Right lobe of liver (tissue), 6 donors: ENCODE measurements at regions not wholly inside any gene's neighbourhood (a gene's known extent, or its start where the extent isn't known, plus 50 kb on each side); places are given as distances from the start of the nearest gene placed in this dataset.

Source experiments
- ATAC-seq, 4 donors: fragments of 200-7000 bp; cut with Tn5 transposase; one replicate each; pipeline ENCODE4 v1.9.1; 2020; ENCODE audit warnings: mild to moderate bottlenecking in 4 of 4, moderate library complexity in 4 of 4
- DNase-seq, 3 donors: peaks; one replicate each; pipeline ENCODE4 v3.0.0-alpha.2; 2020
- H3K27ac ChIP-seq, 3 donors: fragments of 200-600 bp; one replicate each; pipeline ENCODE4 v1.8.0; 2022
- H3K27me3 ChIP-seq, 2 donors: fragments of 200-600 bp; one replicate each; pipeline ENCODE4 v1.8.0; 2022
- H3K36me3 ChIP-seq, 4 donors: fragments of 200-600 bp; sonication (generic) in 1 of 4; one replicate each; pipeline versions ENCODE4 v1.5.1 to v1.8.0; 2017 to 2022; ENCODE audit warnings: control low read depth in 1 of 4
- H3K4me1 ChIP-seq, 4 donors: fragments of 200-600 bp; sonication (generic) in 1 of 4; one replicate each; pipeline versions ENCODE4 v1.5.1 to v1.8.0; 2017 to 2022; ENCODE audit warnings: control low read depth in 1 of 4
- H3K4me3 ChIP-seq, 3 donors: fragments of 200-600 bp; one replicate each; pipeline ENCODE4 v1.8.0; 2022
- H3K9me3 ChIP-seq, 4 donors: fragments of 200-600 bp; sonication (generic) in 1 of 4; one replicate each; pipeline versions ENCODE4 v1.5.1 to v1.8.0; 2017 to 2022; ENCODE audit warnings: control low read depth in 1 of 4
- POLR2A ChIP-seq: fragments of 450-650 bp; IDR thresholded peaks from one replicate; pipeline ENCODE4 v1.6.1; 2017; ENCODE audit warnings: antibody characterized with exemption, mild to moderate bottlenecking
- WGBS: methylation state at CpG from one replicate; pipeline ENCODE4 v1.1.6; 2018; ENCODE audit warnings: low coverage, low lambda C conversion rate; ENCODE audit not compliant: insufficient coverage; ENCODE audit errors: missing lambda C conversion rate; 5-methylcytosine and 5-hydroxymethylcytosine counted together
- intact Hi-C, 2 donors: fragments of 100-400 bp; cut with DNase I; formaldehyde crosslinking; loops; one replicate each; pipeline versions ENCODE4 v1.11.2 to v1.14.1; 2022
- TF ChIP-seq, protein P1 (sequence below), 4 donors: fragments of 200-600 bp in 3 of 4; fragments of 450-650 bp in 1 of 4; IDR thresholded peaks; one replicate each; pipeline versions ENCODE4 v1.5.1 to v1.8.0; 2016 to 2022; ENCODE audit warnings: antibody characterized with exemption in 4 of 4, mild to moderate bottlenecking in 2 of 4
- donor health status: DM: no; HTN: yes; CAD: no.
- donor health status: DM: no; HTN: no; CAD: no.
- donor health status: DM: no; HTN: no; CAD: no.
- donor health status: DM: no; HTN: yes; CAD: no.
- donor health status: DM: no; HTN: yes; CAD: no.

- Histone ChIP-seq H3K4me3 (no peak overlapping the region), H3K27me3 (no peaks in the 10 kb centered on the region), H3K36me3 (no peaks in the 10 kb centered on the region), H3K27ac (no peak overlapping the region), H3K4me1 (no peaks in the 10 kb centered on the region), H3K9me3 (no peaks in the 10 kb centered on the region)
- WGBS: 83% methylated on average over 1 of the region's 3 CpGs
- intact Hi-C loops: no loop called here
- DNase-seq: no peak
- no peak for ATAC-seq
- TF ChIP-seq, protein P1, sequence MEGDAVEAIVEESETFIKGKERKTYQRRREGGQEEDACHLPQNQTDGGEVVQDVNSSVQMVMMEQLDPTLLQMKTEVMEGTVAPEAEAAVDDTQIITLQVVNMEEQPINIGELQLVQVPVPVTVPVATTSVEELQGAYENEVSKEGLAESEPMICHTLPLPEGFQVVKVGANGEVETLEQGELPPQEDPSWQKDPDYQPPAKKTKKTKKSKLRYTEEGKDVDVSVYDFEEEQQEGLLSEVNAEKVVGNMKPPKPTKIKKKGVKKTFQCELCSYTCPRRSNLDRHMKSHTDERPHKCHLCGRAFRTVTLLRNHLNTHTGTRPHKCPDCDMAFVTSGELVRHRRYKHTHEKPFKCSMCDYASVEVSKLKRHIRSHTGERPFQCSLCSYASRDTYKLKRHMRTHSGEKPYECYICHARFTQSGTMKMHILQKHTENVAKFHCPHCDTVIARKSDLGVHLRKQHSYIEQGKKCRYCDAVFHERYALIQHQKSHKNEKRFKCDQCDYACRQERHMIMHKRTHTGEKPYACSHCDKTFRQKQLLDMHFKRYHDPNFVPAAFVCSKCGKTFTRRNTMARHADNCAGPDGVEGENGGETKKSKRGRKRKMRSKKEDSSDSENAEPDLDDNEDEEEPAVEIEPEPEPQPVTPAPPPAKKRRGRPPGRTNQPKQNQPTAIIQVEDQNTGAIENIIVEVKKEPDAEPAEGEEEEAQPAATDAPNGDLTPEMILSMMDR (IDR thresholded peaks at IDR 0.05): no peak
- TF ChIP-seq POLR2A: no peak
Observed at GRCh38 chr5:69032009-69032408, 61.8 kb upstream of the SLC30A5 start.

DNA sequence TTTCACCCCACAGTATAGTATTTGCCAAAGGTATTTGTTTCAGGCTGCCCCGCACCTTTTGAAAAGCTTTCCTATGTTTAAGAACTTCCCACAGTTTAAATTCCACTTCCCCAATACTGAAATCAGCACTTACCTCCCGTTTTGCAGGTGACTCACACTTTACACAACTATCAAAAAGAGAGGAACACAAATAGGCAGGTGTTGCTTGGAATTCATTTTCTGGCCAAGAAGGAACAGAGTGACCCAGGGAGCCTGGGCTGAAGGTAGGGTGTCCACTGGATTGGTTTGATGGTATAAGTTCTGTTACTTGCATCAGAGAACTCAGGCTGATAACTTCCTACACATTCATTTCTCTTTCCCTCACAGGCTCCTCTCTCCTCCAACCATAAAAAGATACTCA, 60.1 kb upstream of the SLC30A5 start:
- no peak overlapping the region for H3K4me3 ChIP-seq
- H3K27ac ChIP-seq: no peak overlapping the region
- peak in 1 of 4 donors; percentile 30 for ATAC-seq
- WGBS: 68% methylated on average over 2 of the region's 2 CpGs
- TF ChIP-seq, protein P1 (IDR thresholded peaks at IDR 0.05): no peak
- no peak for TF ChIP-seq POLR2A
- no peak for DNase-seq
- H3K36me3 ChIP-seq: no peaks in the 10 kb centered on the region
- H3K27me3 ChIP-seq: no peaks in the 10 kb centered on the region
- no peaks in the 10 kb centered on the region for H3K9me3 ChIP-seq
- no peaks in the 10 kb centered on the region for H3K4me1 ChIP-seq
- intact Hi-C loops: no loop called here

GRCh38 chr5:69034898-69035297, 58.9 kb upstream of the SLC30A5 start:
- no peak overlapping the region for H3K4me3 ChIP-seq
- no peaks in the 10 kb centered on the region for H3K36me3 ChIP-seq
- H3K4me1 ChIP-seq: no peaks in the 10 kb centered on the region
- H3K9me3 ChIP-seq: no peaks in the 10 kb centered on the region
- intact Hi-C loops: no loop called here
- H3K27ac ChIP-seq: no peak overlapping the region
- ATAC-seq (no peak), DNase-seq (no peak)
- H3K27me3 ChIP-seq: no peaks in the 10 kb centered on the region
- TF ChIP-seq, protein P1 (IDR thresholded peaks at IDR 0.05): no peak
- TF ChIP-seq POLR2A: no peak
- 88% methylated on average over 7 of the region's 7 CpGs for WGBS

GRCh38 chr5:69035665-69036064, 58.1 kb upstream of the SLC30A5 start:
- no peaks in the 10 kb centered on the region for H3K9me3 ChIP-seq
- no peak overlapping the region for H3K27ac ChIP-seq
- no peaks in the 10 kb centered on the region for H3K36me3 ChIP-seq
- WGBS: 64% methylated on average over 4 of the region's 4 CpGs
- no peak for TF ChIP-seq POLR2A
- TF ChIP-seq, protein P1 (IDR thresholded peaks at IDR 0.05): no peak
- no peak for DNase-seq
- H3K4me1 ChIP-seq: no peaks in the 10 kb centered on the region
- H3K27me3 ChIP-seq: no peaks in the 10 kb centered on the region
- no peak overlapping the region for H3K4me3 ChIP-seq
- intact Hi-C loops: no loop called here
- no peak for ATAC-seq

DNA sequence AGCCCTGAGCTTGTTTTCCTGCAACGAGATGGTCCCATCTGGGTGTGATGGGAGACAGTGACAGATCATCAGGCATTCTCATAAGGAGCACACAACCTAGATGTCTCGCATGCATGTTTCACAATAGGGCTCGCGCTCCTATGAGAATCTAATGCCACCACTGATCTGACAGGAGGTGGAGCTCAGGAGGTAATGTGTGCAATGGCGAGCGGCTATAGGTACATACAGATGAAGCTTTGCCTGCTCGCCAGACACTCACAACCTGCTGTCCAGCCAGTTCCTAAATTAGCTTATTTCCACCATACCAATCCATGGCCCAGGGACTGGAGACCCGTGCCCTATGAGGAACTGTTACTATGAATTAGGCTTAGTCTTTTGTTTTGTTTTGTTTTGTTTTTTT, 55.3 kb upstream of the SLC30A5 start:
- ATAC-seq: no peak
- Histone ChIP-seq H3K36me3 (no peaks in the 10 kb centered on the region), H3K27ac (no peak overlapping the region), H3K9me3 (no peaks in the 10 kb centered on the region), H3K27me3 (no peaks in the 10 kb centered on the region), H3K4me3 (no peak overlapping the region), H3K4me1 (peaks cover 0 to 3% (median 0%) of the 10 kb centered on the region in 4 donors)
- DNase-seq: no peak
- intact Hi-C loops: no loop called here
- TF ChIP-seq, protein P1 (IDR thresholded peaks at IDR 0.05): no peak
- TF ChIP-seq POLR2A: no peak
- 86% methylated on average over 6 of the region's 8 CpGs for WGBS
